SK-N-SH treated with all-trans-retinoic acid at 6 μM for 48 hours (cell line): ENCODE measurements at regions not wholly inside any gene's neighbourhood (a gene's known extent, or its start where the extent isn't known, plus 50 kb on each side); places are given as distances from the start of the nearest gene placed in this dataset.

ENCODE experiments used
- ATAC-seq: fragments of 200-7000 bp; cut with Tn5 transposase; 3 replicates; pipeline ENCODE4 v1.9.1; 2020; ENCODE audit warnings: mild to moderate bottlenecking, moderate library complexity
- BACH2 ChIP-seq: fragments of 250-450 bp; sonication (Bioruptor Pico); IDR thresholded peaks from 2 replicates; pipeline ENCODE4 v1.9.0; 2021; ENCODE audit warnings: mild to moderate bottlenecking, borderline replicate concordance
- CREB5 ChIP-seq: fragments of 250-450 bp; sonication (Bioruptor Pico); IDR thresholded peaks from 2 replicates; pipeline ENCODE4 v1.5.1; 2020; ENCODE audit warnings: low read depth, mild to moderate bottlenecking, moderate library complexity
- CSDC2 ChIP-seq: fragments of 250-450 bp; sonication (Bioruptor Pico); IDR thresholded peaks from 2 replicates; pipeline ENCODE4 v1.5.0; 2020; ENCODE audit warnings: mild to moderate bottlenecking, moderate library complexity
- ESRRG ChIP-seq: fragments of 250-450 bp; sonication (Bioruptor Pico); IDR thresholded peaks from 2 replicates; pipeline ENCODE4 v1.6.1; 2021; ENCODE audit warnings: mild to moderate bottlenecking
- GLIS3 ChIP-seq: fragments of 250-450 bp; sonication (Bioruptor Pico); IDR thresholded peaks from 2 replicates; pipeline ENCODE4 v1.5.0; 2020; ENCODE audit warnings: mild to moderate bottlenecking, moderate library complexity
- ISL1 ChIP-seq: fragments of 250-450 bp; sonication (Bioruptor Pico); IDR thresholded peaks from 2 replicates; pipeline ENCODE4 v2.1.2; 2022; ENCODE audit warnings: mild to moderate bottlenecking, moderate library complexity
- OSR1 ChIP-seq: fragments of 250-450 bp; sonication (Bioruptor Pico); IDR thresholded peaks from 2 replicates; pipeline ENCODE4 v1.8.0; 2022; ENCODE audit warnings: moderate library complexity, mild to moderate bottlenecking, inconsistent platforms
- PATZ1 ChIP-seq: fragments of 250-450 bp; sonication (Bioruptor Pico); IDR thresholded peaks from 2 replicates; pipeline ENCODE4 v1.8.0; 2020; ENCODE audit warnings: mild to moderate bottlenecking, moderate library complexity, borderline replicate concordance
- POU6F1 ChIP-seq: fragments of 250-450 bp; sonication (Bioruptor Pico); IDR thresholded peaks from 2 replicates; pipeline ENCODE4 v1.8.0; 2021; ENCODE audit warnings: low read depth, mild to moderate bottlenecking, moderate library complexity, borderline replicate concordance
- PPARA ChIP-seq: fragments of 250-450 bp; sonication (Bioruptor Pico); IDR thresholded peaks from 2 replicates; pipeline ENCODE4 v1.5.0; 2020; ENCODE audit warnings: mild to moderate bottlenecking, borderline replicate concordance
- TCF4 ChIP-seq: fragments of 250-450 bp; sonication (Bioruptor Pico); IDR thresholded peaks from 2 replicates; pipeline ENCODE4 v1.8.0; 2021; ENCODE audit warnings: mild to moderate bottlenecking, moderate library complexity, borderline replicate concordance
- TOX ChIP-seq: fragments of 250-450 bp; sonication (Bioruptor Pico); IDR thresholded peaks from 2 replicates; pipeline ENCODE4 v1.8.0; 2021; ENCODE audit warnings: mild to moderate bottlenecking, moderate library complexity, borderline replicate concordance
- TSHZ2 ChIP-seq: fragments of 250-450 bp; sonication (Bioruptor Pico); IDR thresholded peaks from 2 replicates; pipeline ENCODE4 v1.5.0; 2020; ENCODE audit warnings: mild to moderate bottlenecking, moderate library complexity
- ZC3H10 ChIP-seq: fragments of 250-450 bp; sonication (Bioruptor Pico); IDR thresholded peaks from 2 replicates; pipeline ENCODE4 v1.5.1; 2021; ENCODE audit warnings: mild to moderate bottlenecking, moderate library complexity
- ZFP30 ChIP-seq: fragments of 450-650 bp; formaldehyde crosslinking; IDR thresholded peaks from 2 replicates; pipeline ENCODE4 v1.5.0; 2022; ENCODE audit warnings: mild to moderate bottlenecking, moderate library complexity
- ZNF565 ChIP-seq: fragments of 450-650 bp; formaldehyde crosslinking; conservative IDR thresholded peaks from 2 replicates; pipeline ENCODE4 v1.5.0; 2020; ENCODE audit warnings: low read depth, mild to moderate bottlenecking, moderate library complexity
- ZNF70 ChIP-seq: fragments of 450-650 bp; formaldehyde crosslinking; IDR thresholded peaks from 2 replicates; pipeline ENCODE4 v1.5.0; 2020; ENCODE audit warnings: mild to moderate bottlenecking, moderate library complexity
- ZNF8 ChIP-seq: fragments of 450-650 bp; formaldehyde crosslinking; IDR thresholded peaks from 2 replicates; pipeline ENCODE4 v1.5.0; 2020; ENCODE audit warnings: mild to moderate bottlenecking, moderate library complexity

- TF ChIP-seq CREB5 (no peak), ZC3H10 (CRISPR knock-in tag) (no peak)
Observed at GRCh38 chr2:217448860-217449259, 553.9 kb downstream of the TNS1 start (continued).

- ATAC-seq, result no peak
Observed at GRCh38 chr2:217445723-217446122, 557.1 kb downstream of the TNS1 start.

GRCh38 chr2:217444932-217445331 lies 557.9 kb downstream of the TNS1 start:
- TF ChIP-seq CSDC2 (CRISPR knock-in tag), result no peak
- no peak for TF ChIP-seq ZFP30
- no peak for TF ChIP-seq ZNF70
- TF ChIP-seq, all 23 proteins: peak for 0
- no peak for ATAC-seq

More at GRCh38 chr2:217445723-217446122, 557.1 kb downstream of the TNS1 start:
- no peak for TF ChIP-seq ZNF70
- no peak for TF ChIP-seq PPARA (CRISPR knock-in tag)
- no peak for TF ChIP-seq CREB5
- no peak for TF ChIP-seq ZNF565
- TF ChIP-seq POU6F1 (CRISPR knock-in tag), result no peak
- TF ChIP-seq ZC3H10 (CRISPR knock-in tag), result no peak
- no peak for TF ChIP-seq TOX
- TF ChIP-seq ZNF8 (CRISPR knock-in tag), result no peak
- TF ChIP-seq BACH2 (CRISPR knock-in tag), result no peak
- no peak for TF ChIP-seq ESRRG (CRISPR knock-in tag)
- TF ChIP-seq ISL1 (CRISPR knock-in tag), result no peak

- TF ChIP-seq CREB5, result no peak
- no peak for TF ChIP-seq TCF4 (CRISPR knock-in tag)
- TF ChIP-seq PPARA (CRISPR knock-in tag), result no peak
- no peak for TF ChIP-seq ESRRG (CRISPR knock-in tag)
- TF ChIP-seq ZFP30, result no peak
- no peak for TF ChIP-seq TSHZ2 (CRISPR knock-in tag)
- TF ChIP-seq PATZ1 (CRISPR knock-in tag), result no peak
- TF ChIP-seq TOX, result no peak
- TF ChIP-seq ZNF565, result no peak
- no peak for TF ChIP-seq BACH2 (CRISPR knock-in tag)
- TF ChIP-seq CSDC2 (CRISPR knock-in tag), result no peak
- TF ChIP-seq, all 23 proteins: peak for 0
- ATAC-seq, result no peak
Observed at GRCh38 chr2:217444509-217444908, 558.3 kb downstream of the TNS1 start.

GRCh38 chr2:217443601-217444000 lies 559.2 kb downstream of the TNS1 start:
- TF ChIP-seq GLIS3 (CRISPR knock-in tag), result no peak
- no peak for TF ChIP-seq TOX
- no peak for TF ChIP-seq PATZ1 (CRISPR knock-in tag)
- TF ChIP-seq ISL1 (CRISPR knock-in tag), result no peak
- no peak for TF ChIP-seq PPARA (CRISPR knock-in tag)
- no peak for TF ChIP-seq CSDC2 (CRISPR knock-in tag)
- no peak for TF ChIP-seq OSR1 (CRISPR knock-in tag)
- ATAC-seq, result no peak
